ENCODE measurements at regions not wholly inside any gene's neighbourhood (a gene's known extent, or its start where the extent isn't known, plus 50 kb on each side); places are given as distances from the start of the nearest gene placed in this dataset.

DNA sequence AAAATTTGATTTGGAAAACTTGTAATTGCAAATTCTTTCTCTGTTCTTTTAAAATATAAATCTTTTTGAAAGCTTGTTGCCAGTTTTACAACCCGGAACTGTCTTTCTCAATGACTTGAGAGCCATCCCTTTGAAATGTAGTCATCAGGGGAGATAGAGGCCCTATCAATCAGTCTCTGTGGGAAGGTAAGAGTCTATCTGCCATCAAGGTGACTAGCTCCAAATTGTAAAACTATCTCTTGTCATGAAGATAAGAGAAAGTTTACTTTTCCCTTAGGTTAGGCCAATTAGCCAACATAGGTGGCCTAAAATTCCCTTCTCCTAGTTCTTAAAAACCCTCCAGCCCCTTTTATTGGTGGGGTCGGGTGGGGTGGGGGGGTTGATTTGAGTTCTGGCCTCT, 469.1 kb upstream of the IRAK1BP1 start:
- DNase-seq = no peak

DNA sequence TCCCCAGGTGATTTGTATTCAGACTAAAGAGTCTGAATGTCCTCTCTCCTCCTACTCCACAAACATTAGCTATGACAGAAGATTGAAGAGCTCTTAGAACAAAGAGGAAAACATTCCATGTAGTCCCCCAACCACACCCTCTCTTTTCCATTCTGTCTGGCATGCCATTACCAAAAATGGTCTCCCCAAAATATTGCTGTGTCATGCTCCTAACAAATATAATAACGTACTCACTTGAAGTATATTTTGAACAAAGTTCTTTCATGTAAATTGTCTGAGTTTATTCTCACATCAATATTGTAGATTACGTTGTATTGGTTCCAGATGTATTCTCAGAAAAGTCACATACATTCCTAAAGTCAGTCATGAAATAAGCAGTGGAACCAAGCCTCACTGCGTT, 467.3 kb upstream of the IRAK1BP1 start:
- no peak for DNase-seq

DNA sequence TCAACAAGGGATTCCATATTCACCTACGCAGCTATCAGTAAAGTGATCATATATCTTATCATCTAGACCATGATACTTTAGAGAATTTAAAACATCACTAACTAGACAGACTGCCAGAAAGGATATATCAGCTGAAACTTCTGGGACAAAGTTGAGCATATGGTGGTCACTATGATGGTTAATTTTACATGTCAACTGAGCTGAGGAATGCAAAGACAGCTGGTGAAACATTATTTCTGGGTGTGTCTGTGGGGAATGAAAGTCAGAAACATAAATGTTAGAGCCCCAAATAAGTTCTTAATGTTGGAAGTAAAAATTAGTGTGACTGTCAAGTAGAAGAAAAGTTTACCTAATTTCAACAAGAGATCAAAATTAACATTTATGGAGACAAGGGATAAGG, 440.0 kb upstream of the IRAK1BP1 start:
- DNase-seq = no peak

DNA sequence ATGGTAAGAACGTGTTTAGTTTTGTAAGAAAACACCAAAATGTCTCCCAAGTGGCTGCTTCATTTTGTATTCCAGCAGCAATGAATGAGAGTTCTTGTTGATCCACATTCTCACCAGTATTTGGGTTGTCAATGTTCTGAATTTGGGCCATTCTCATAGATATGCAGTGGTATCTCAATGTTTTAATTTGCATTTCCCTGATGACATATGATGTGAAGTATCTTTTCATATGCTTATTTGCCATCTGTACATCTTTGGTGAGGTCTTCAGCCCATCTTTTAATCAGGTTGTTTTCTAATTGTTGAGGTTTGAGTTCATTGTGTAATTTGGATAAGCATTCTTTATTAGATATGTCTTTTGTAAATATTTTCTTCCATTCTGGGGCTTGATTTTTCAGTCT, 436.8 kb upstream of the IRAK1BP1 start:
- DNase-seq = no peak

DNA sequence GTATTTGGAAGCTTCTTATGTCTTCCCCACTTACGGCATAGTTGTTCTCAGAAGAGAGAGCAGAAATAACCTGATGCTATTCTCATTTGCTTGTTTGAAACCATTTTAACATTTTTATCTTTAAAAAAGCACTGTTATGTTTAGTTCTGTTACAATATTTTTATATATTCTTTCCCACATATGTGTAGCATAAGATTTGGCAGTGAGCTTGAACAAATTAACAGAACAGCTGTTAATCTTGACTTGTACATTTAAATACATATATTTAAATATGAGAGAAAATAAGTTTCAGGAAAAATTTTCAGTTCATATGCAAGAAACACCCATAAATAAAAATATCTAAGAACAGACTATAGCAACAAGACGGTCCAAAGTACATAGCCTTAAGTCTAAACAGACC, 431.7 kb upstream of the IRAK1BP1 start:
- DNase-seq = no peak

DNA sequence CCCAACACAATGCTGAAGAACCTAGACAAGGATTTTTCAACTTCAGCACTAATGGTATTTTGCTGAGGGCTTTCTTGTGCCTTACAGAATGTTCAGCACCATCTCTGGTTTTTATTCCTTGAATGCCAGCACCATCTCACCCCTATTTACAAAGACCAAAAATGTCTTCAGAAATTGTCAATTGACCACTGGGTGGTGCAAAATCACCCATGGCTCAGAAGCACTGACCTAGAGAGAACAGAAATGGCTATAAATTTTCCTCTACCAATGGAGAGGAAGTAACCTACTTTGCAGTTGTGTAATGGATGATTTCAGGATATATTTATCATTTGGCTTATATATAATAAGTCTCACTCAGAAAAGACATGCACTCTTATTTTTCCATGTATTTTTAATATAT, 431.0 kb upstream of the IRAK1BP1 start:
- DNase-seq = no peak

DNA sequence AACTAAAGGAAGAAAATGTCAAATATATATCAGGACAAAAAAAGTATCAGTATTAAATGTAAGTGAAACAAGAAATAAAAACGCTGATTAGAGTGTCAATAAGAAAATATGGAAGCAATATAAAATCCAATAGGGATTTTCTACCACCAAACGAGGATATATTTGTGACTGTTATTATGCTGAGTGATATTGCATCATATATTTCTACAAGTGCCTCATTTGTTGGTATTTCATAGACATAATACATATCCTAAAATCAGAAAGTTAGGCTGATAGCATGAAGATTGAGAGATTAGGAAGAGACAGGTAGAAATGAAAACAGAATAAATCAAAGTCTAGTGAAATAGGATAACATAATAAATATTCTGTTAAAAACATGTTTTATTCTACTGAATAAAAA, 429.2 kb upstream of the IRAK1BP1 start:
- DNase-seq = no peak

DNA sequence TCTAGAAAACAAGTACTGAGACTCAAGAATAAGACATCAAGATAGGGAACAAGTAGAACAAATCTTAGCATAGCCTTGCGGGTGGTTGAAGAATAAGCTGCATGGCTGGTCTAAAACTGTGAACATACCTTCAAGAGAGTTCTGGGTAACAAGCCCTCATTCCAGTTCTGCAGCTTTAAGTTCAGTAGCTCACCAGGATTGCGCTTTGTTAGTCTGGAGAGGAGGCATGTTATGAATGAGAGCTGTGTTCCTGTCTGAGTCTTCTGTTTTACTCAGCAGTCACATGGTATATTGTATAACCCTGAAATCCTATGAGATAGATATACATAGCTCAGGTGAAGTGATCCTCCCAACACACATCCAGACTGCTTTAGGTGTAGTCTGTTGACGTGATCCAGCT, 406.6 kb upstream of the IRAK1BP1 start:
- DNase-seq = no peak

DNA sequence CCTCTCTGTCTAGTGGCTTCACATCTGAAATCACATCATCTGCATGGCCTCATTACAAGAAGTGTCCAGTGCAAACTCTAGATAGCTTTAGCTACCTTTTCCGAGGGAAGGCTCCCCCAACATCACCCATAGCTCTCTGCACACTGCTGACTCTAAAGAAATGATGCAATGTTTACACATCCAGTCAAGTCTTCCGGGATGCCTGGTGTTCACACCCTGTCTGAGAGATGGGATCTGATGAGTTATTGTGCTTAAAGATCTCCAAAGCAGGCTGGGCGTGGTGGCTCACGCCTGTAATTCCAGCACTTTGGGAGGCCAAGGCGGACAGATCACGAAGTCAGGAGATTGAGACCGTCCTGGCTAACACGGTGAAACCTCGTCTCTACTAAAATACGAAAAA, 404.6 kb upstream of the IRAK1BP1 start:
- no peak for DNase-seq

DNA sequence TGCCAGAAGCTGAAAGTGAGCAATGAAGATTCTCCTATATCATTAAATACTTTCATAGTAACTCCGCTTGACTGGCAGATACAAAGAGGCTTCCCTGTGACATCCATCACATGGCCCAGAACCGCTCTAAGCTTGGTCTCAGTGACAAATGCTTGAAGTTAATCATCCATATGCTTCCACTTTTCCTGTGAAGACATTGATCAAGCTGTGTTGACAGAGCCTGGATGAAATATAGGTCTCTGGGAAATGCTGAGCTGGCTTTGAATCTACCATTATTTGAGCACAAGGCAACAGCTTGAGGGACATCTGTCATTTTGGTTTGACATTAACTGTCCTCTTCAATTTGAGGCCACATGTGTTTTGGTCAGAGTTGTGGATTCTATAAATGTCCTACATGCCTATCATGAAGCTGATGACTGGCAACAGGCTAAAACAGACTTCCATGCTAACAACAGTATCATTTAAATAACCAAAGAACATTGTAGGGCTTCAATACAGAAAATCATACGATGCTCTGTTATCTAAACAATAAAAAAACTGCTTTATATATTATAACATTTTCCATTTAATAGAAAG, 402.2 kb upstream of the IRAK1BP1 start:
- DNase-seq = peak; percentile 30 to 35

DNA sequence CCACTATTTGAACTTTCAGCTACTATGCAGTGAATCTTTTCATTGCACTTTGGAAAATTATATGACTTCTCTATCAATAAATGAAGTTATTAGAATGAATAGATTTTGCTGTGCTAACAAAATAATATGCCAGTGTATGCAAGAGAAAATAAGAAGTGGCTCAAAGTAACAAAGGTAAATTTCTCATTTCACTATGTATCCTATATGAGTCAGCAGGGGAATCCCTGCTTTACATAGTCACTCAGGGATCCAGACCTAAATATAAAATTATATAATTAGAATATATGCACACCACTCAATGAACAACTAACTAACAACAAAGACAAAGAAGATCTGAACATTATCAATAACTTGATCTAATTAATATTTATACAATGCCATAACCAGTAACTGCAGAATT, 390.8 kb upstream of the IRAK1BP1 start:
- DNase-seq = no peak

DNA sequence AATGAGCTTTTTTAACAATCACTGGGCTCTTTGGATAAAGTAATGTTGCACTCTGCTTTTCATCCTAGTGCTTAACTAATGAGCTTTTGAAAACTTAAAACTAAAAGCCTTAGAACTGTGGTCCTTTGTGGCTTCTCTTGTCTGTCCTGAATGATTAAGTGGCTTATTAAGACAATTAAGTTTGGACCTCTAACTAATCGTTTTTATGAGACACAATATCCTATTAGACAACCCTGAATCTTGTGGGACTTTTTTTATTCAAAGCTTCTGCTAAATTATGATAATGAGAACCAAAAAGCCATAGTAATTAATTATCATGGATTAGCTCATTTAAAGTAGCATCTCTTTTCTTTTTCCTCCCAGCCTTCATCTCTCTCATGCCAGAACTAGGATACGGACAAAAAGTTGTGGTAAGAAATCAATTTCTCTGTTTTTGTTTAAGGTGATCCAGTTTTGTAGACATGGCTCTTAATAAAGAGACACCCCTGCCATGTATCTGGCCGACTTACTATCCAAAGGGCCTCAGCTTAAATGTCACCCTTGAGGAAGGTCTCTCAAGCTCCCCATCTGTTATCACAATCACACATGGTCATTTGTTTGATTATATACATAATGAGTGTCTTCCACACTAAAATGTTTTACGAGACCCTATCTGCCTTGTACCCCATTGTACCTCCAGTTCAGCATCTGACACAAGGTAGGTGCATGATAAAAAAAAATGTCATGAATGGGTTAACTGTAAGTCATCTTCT, 384.4 kb upstream of the IRAK1BP1 start:
- no peak for DNase-seq

DNA sequence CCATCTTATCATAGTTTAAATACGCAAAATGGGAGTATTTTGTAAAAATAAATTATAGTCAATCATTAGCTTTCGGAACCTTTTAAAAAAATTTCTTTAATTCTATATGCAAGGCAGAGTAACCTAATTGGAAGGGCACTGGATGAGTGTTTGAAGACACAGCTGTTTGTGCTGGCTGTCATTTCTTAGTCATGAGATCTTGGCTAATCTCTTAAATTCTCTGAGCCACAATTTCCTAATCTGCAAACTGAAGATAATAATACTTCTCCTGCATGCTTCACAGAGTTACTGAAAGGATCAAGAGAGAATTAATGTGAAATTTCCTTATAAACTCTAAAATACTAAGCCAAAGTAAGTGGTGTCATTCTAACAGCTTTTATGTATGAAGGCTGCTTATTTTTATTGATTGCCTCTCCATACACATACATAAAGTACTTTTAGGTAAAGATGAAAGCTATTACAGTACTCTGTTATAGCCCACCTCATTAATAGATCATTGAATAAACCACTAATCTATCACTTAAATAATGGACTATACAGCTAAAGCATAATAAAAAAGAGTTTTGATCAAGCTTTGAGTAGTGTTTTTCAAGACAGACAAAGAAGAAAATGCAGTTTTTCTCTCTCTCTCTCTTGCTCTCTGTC, 383.7 kb upstream of the IRAK1BP1 start:
- no peak for DNase-seq

DNA sequence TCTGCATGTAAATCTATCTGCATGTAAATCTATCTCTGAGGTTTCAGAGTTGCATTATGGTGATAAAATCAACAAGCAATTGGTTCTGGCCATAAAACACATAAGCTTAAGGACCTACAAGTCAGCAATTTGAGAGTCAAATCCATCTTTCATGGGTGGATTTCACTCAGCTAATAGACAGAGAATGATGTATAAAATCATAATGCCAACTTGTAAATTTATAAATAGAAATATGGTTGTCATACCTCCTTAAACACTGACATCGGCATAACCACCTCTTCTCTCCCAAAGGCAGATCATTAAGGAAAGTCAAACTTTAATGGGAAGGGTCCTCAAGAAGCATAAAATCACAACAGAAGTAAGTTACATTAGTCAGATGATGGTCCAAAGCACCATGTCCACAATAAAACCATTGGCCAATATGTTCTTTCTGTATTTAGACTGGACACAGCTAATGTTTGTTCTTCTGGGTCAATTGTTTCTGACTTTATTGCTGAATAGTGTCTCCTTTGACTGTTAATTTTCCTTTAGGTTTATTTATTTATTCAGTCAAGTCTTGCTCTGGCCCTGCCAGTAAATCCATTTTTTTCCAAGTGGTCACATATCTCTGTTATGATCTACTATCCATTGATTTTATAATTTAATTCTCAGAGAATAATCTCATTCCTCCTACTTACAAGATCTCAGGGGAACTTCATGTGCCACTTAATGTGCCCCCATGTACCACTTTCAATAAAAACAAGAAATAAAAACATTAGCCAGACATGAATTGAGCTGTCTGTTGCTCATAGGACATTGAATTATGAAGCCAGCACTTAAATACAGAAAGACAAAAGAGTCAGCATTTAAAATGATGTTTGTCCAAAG, 382.9 kb upstream of the IRAK1BP1 start:
- no peak for DNase-seq

DNA sequence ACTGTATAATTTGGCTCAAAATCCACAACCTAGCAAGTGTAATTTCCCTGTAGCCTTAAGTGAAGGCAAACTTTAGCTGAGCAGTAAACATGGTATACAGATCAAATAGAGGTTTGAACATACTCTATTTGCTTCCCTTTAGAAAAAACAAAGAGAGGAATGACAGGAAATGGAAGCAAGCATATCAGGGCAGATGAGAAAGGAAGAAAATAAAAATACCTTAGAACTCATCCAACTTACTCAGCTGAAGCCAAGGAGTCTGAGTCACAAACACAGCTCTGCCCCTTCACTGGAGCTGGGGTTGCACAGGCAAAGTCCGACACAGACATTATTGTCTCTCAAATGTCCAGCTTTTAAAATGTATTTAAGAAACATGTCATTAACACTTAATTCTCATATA, 379.9 kb upstream of the IRAK1BP1 start:
- no peak for DNase-seq

DNA sequence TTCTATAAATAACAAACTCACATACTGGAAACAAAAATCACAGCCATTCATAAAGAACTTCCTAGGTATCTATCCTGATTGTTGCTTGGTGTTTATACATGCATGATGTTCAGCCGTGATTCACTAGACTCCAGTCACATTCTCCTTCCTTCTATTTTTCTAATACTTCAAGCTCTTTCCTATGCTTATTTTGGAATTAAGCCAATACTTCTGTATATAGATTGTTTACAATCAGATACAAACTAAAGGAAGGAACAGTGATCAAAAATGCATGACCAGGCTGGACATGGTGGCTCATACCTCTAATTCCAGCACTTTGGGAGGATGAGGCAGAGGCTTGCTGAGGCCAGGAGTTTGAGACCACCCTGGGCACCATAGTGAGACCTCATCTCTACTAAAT, 377.5 kb upstream of the IRAK1BP1 start:
- no peak for DNase-seq

DNA sequence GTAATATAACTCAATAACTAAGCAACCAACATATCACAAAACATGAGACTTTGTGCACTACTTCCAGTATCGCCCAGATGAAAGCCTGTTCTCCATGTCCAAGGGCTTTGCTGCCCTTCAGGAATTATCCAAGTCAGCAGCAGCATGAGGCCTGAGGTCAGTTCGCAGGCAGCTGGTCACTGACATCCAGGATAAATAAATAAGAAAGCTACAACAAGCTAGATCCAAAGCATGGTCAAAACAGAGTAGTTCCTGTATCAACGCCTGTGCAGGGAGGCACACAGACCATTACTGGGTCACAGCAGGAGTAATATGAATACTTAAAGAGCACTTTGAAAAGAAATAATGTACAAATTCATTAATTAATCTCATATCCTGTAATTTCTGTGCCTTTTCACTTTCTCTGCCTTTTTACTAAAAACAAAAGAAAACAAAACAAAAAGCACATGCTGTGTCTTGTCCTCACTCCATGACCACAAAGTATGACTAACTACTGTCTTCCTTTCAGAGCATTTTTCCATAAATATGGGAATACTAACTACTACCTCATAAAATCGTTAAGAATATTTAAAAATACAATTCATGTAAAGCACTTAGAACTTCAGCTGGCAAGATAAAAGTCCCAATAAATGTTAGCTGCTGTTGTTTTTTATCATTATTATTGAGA, 374.9 kb upstream of the IRAK1BP1 start:
- no peak for DNase-seq

DNA sequence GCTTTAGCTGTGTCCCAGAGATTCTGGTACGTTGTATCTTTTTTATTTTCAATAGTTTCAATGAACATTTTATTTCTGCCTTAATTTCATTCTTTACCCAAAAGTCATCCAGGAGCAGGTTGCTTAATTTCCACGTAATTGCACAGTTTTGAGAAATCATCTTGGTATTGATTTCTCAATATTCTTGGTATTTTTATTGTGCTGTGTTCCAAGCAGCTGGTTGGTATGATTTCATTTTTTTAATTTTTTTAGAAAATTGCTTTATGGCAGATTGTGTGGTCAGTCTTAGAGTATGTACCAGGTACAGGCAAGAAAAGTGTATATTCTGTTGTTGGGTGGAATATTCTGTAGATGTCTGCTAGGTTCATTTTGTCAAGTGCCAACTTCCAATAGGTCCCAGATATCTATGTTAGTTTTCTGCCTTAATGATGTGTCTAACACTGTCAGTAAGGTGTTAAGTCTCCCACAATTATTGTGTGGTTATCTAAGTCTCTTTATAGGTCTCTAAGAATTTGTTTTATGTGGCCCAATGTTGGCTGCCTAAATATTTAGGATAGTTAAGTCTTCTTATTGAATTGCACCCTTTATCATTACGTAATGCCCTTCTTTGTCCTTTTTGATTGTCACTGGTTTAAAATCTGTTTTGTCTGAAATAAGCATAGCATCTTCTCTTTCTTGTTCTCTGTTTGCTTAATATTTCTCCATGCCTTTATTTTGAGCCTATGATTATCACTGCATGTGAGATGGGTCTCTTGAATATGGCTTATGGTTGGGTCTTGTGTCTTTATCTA, 366.9 kb upstream of the IRAK1BP1 start:
- DNase-seq = no peak

DNA sequence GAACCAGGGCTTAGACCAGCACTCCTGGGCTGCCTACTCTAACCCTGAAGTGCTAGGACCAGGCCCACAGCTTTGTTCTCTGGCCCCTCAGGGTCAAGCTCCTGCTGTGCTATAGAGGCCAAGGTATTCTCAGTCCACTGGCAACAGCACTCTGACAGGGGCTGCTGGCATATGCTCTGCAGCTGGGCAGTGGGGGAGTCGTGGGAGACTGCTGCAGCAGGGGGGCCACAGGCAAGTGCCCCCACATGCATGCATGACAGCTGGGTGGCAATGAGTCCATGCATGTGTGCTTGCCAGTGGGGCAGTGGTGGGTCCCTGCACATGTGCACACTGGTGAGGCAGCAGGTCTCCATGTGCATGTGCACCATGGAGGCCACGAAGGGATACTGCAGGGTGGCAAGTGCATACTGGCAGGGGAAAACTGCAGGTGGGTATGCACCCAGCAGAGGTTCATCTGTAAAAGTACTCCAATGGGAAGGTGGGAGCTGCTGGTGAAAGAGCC, 364.9 kb upstream of the IRAK1BP1 start:
- no peak for DNase-seq

DNA sequence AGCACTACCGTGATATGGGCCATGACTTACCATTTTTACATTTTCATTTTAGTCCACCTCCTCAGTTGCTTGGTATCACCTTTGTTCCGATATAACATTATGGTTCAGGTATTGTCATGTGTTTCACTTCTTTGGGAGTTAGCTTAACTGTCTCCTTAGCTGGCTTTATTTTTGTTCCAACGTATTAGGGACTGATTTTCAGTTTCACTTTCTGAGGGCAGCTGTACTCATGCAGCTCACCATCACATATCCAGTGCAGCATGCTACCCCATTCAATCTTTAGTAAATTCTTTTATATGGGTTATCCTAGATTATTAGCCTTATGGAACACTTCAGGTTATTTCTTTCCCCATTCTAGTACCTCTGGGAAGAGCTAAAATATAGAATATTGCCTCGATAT, 362.2 kb upstream of the IRAK1BP1 start:
- no peak for DNase-seq

DNA sequence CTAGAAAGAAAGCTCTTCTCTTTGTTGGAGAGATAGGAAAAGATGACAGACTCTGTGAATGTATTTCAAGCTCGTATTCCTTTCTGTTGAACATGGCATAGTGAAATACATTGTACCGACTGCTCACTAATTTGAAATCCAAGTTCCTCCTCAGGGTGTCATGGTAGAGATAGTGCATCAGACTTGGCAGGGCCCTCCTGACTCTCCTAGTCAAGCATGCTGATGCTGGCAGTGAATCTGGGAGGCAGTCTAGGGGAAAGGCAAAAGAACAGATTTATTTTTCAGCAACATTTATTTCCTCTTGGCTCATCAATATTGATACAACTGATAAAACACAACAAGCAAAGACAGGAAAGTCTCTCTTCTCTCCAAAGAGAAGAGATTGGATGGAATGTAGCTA, 356.3 kb upstream of the IRAK1BP1 start:
- DNase-seq = no peak

DNA sequence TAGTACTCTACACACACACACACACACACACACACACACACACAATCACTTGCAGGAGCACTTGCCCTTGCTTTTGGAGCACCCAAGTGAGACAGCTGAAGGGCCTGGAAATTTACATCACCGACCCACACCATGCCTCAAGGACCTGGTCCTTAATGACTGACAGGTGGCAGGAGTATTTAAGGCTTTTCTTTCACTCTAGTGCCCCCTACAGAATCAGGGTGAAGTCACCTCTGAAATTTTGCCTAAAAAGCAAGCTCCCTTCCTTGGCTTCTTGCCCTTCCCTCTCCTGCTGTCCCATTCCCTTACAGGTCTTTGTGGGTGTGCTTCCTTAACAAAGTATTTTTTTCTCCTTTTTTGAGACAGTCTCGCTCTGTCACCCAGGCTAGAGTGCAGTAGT, 353.5 kb upstream of the IRAK1BP1 start:
- DNase-seq = no peak

Measured in NCI-H1930 (cell line).